PC-3 (cell line): ENCODE measurements at regions not wholly inside any gene's neighbourhood (a gene's known extent, or its start where the extent isn't known, plus 50 kb on each side); places are given as distances from the start of the nearest gene placed in this dataset.

Experiments used
- ATAC-seq: fragments of 200-7000 bp; cut with Tn5 transposase; 2 replicates; pipeline ENCODE4 v1.9.1; 2020; ENCODE audit warnings: mild to moderate bottlenecking, moderate library complexity
- BruUV-seq: library from RNA; stranded (reverse); fragments of 400-500 nt; replicated peaks from 2 replicates; lab custom pipeline; 2021; lab: Mats Ljungman, UMichigan
- CTCF ChIA-PET: fragments of 300-600 bp; sonication (Branson Sonifier 250); formaldehyde crosslinking; loops from one replicate; lab custom pipeline; 2022; ENCODE audit warnings: antibody characterized with exemption; lab: Charles Lee
- POLR2A ChIA-PET: fragments of 300-600 bp; sonication (Branson Sonifier 250); formaldehyde crosslinking; loops from one replicate; lab custom pipeline; 2022; ENCODE audit warnings: antibody characterized with exemption; ENCODE audit not compliant: unreplicated experiment; lab: Charles Lee
- DNase-seq: peaks from one replicate; pipeline ENCODE4 v3.0.0-alpha.2; 2015
- H2AFZ ChIP-seq: fragments of 300-600 bp; sonication (generic); 2 replicates; pipeline ENCODE4 v1.6.0; 2016; ENCODE audit warnings: antibody characterized with exemption, low read length
- H3F3A ChIP-seq: fragments of 300-600 bp; sonication (generic); one replicate; pipeline ENCODE4 v1.6.0; 2017; ENCODE audit warnings: antibody characterized with exemption, low read length, control low read depth, mild to moderate bottlenecking; ENCODE audit not compliant: unreplicated experiment
- H3K27ac ChIP-seq: fragments of 300-600 bp; sonication (generic); 2 replicates; pipeline ENCODE4 v1.5.1; 2016; ENCODE audit warnings: mild to moderate bottlenecking, low read length
- H3K27me3 ChIP-seq: fragments of 300-600 bp; sonication (generic); 2 replicates; pipeline ENCODE4 v1.6.1; 2016; ENCODE audit warnings: low read length, mixed read lengths
- H3K36me3 ChIP-seq: fragments of 300-600 bp; sonication (generic); 2 replicates; pipeline ENCODE4 v1.6.1; 2016; ENCODE audit warnings: low read depth, mixed run types, low read length, mixed read lengths
- H3K4me1 ChIP-seq: fragments of 300-600 bp; sonication (generic); 2 replicates; pipeline ENCODE4 v1.5.1; 2016; ENCODE audit warnings: low read length; ENCODE audit not compliant: insufficient read depth
- H3K4me2 ChIP-seq: fragments of 300-600 bp; sonication (generic); 2 replicates; pipeline ENCODE4 v1.6.0; 2016; ENCODE audit warnings: low read length
- H3K4me3 ChIP-seq: fragments of 300-600 bp; sonication (generic); 2 replicates; pipeline ENCODE4 v1.5.1; 2016; ENCODE audit warnings: mild to moderate bottlenecking, low read length, mixed read lengths
- H3K79me2 ChIP-seq: fragments of 300-600 bp; sonication (generic); 2 replicates; pipeline ENCODE4 v1.6.1; 2017; ENCODE audit warnings: low read length, mixed read lengths
- H3K9ac ChIP-seq: fragments of 300-600 bp; sonication (generic); 2 replicates; pipeline ENCODE4 v1.6.0; 2016; ENCODE audit warnings: mild to moderate bottlenecking, low read length
- H3K9me2 ChIP-seq: fragments of 300-600 bp; sonication (generic); replicated peaks from 2 replicates; pipeline ENCODE4 v1.6.1; 2016; ENCODE audit warnings: mixed run types, low read length, mixed read lengths
- H3K9me3 ChIP-seq: fragments of 300-600 bp; sonication (generic); 2 replicates; pipeline ENCODE4 v1.6.1; 2016; ENCODE audit warnings: low read length, mixed read lengths
- H4K20me1 ChIP-seq: fragments of 300-600 bp; sonication (generic); 2 replicates; pipeline ENCODE4 v1.6.1; 2016; ENCODE audit warnings: low read length, mixed read lengths
- EZH2 ChIP-seq: fragments of 300-600 bp; sonication (generic); IDR thresholded peaks from one replicate; pipeline ENCODE4 v1.6.1; 2017; ENCODE audit warnings: antibody characterized with exemption, mild to moderate bottlenecking, low read length; ENCODE audit not compliant: unreplicated experiment
- EZH2phosphoT487 ChIP-seq: fragments of 300-600 bp; sonication (generic); IDR thresholded peaks from 2 replicates; pipeline ENCODE4 v1.6.1; 2018; ENCODE audit warnings: mild to moderate bottlenecking, antibody characterized with exemption, low read length, borderline replicate concordance
- intact Hi-C: fragments of 100-400 bp; cut with micrococcal nuclease; formaldehyde crosslinking; loops from 2 replicates; pipeline ENCODE4 v1.9.0; 2023
- TF ChIP-seq, protein P1 (sequence below): fragments of 300-600 bp; sonication (generic); conservative IDR thresholded peaks from 2 replicates; pipeline ENCODE4 v1.5.1; 2017; ENCODE audit warnings: antibody characterized with exemption, low read depth, mild to moderate bottlenecking, low read length

DNA sequence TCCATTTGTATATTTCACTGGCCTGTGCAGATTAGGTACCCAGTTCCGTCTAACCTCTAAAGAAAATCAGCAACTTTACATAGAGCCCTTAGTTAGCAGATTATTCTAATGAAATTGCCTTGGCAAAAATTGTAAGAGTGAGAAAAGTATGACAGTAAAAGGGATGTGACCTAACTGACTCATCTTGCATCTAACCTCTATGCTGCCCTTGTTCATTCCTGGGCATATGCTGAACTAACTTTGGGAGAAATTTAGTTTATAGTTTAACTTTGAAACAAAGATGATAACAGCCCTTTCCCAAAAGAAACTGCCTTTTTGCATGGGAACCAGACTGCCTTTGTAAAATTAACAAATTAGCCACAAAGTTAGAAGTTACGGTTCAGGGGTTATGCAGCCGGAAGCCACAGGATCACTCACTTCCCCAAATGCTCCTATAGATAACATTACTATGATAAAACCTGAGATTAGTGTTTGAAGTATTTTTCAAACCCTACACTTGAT is 839.8 kb upstream of the ALCAM start:
- Histone ChIP-seq H3K36me3 (no peaks in the 10 kb centered on the region), H4K20me1 (no peaks in the 10 kb centered on the region), H3K27me3 (no peaks in the 10 kb centered on the region), H2AFZ (no peak overlapping the region), H3K9me2 (no peaks in the 10 kb centered on the region), H3K4me2 (no peak overlapping the region), H3K27ac (no peak overlapping the region), H3K4me3 (no peak overlapping the region), H3K79me2 (no peaks in the 10 kb centered on the region), H3K9ac (no peak overlapping the region), H3K4me1 (no peaks in the 10 kb centered on the region), H3F3A (no peaks in the 10 kb centered on the region), H3K9me3 (no peaks in the 10 kb centered on the region)
- BruUV-seq: no TSS peak
- no peak for ATAC-seq
- ChIA-PET POLR2A (no interaction called here), CTCF (no interaction called here)
- DNase-seq: no peak
- TF ChIP-seq EZH2phosphoT487: no peak
- intact Hi-C loops: no loop called here

DNA sequence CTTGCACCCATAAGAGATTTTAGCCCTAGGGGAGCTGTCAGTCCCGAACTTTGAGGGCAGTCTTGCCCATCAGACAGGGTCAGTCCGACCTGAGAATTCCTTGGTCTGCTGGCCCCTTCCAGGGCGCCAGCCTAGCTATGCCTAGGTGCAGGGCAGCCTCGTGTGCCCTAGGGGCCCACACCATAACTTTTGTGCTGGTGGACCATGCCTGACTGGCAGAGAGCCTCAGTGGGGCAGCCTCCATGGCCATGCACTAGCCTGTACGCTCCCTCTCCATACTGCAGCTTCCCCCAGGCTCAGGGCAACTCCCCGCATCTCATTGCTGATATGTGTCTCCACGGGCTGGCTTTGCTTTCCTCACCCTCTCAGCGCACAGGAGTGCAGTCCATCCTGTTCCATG is 835.8 kb upstream of the ALCAM start:
- CTCF ChIA-PET: no interaction called here
- no peak for ATAC-seq
- H3K9me2 ChIP-seq: no peaks in the 10 kb centered on the region
- H3F3A ChIP-seq: no peaks in the 10 kb centered on the region
- H2AFZ ChIP-seq: no peak overlapping the region
- H3K36me3 ChIP-seq: no peaks in the 10 kb centered on the region
- intact Hi-C loops: no loop called here
- no peaks in the 10 kb centered on the region for H3K9me3 ChIP-seq
- no peaks in the 10 kb centered on the region for H3K4me1 ChIP-seq
- no peak overlapping the region for H3K4me2 ChIP-seq
- H3K27me3 ChIP-seq: no peaks in the 10 kb centered on the region
- TF ChIP-seq EZH2: no peak
- no peak for TF ChIP-seq EZH2phosphoT487
- TF ChIP-seq, protein P1, sequence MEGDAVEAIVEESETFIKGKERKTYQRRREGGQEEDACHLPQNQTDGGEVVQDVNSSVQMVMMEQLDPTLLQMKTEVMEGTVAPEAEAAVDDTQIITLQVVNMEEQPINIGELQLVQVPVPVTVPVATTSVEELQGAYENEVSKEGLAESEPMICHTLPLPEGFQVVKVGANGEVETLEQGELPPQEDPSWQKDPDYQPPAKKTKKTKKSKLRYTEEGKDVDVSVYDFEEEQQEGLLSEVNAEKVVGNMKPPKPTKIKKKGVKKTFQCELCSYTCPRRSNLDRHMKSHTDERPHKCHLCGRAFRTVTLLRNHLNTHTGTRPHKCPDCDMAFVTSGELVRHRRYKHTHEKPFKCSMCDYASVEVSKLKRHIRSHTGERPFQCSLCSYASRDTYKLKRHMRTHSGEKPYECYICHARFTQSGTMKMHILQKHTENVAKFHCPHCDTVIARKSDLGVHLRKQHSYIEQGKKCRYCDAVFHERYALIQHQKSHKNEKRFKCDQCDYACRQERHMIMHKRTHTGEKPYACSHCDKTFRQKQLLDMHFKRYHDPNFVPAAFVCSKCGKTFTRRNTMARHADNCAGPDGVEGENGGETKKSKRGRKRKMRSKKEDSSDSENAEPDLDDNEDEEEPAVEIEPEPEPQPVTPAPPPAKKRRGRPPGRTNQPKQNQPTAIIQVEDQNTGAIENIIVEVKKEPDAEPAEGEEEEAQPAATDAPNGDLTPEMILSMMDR: no peak
- no TSS peak for BruUV-seq
- no peaks in the 10 kb centered on the region for H3K79me2 ChIP-seq
- DNase-seq: no peak
- POLR2A ChIA-PET: no interaction called here
- H3K4me3 ChIP-seq: no peak overlapping the region
- no peaks in the 10 kb centered on the region for H4K20me1 ChIP-seq
- H3K9ac ChIP-seq: no peak overlapping the region
- no peak overlapping the region for H3K27ac ChIP-seq

DNA sequence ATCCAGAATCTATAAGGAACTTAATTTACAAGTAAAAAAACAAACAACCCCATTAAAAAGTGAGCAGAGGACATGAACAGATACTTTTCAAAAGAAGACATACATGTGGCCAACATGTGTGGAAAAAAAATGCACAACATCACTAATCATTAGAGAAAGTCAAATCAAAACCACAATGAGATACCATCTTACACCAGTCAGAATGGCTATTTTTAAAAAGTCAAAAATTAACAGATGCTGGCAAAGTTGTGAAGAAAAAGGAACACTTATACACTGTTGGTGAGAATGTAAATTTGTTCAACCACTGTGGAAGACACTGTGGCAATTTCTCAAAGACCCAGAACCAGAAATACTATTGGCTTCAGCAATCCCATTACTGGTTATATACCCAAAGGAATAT is 830.0 kb upstream of the ALCAM start:
- no peak overlapping the region for H2AFZ ChIP-seq
- intact Hi-C loops: no loop called here
- ATAC-seq (no peak), DNase-seq (no peak)
- H3K9me2 ChIP-seq: no peaks in the 10 kb centered on the region
- H3K36me3 ChIP-seq: no peaks in the 10 kb centered on the region
- BruUV-seq: no TSS peak
- H3F3A ChIP-seq: no peaks in the 10 kb centered on the region
- H3K9me3 ChIP-seq: no peaks in the 10 kb centered on the region
- H3K4me1 ChIP-seq: no peaks in the 10 kb centered on the region
- CTCF ChIA-PET: no interaction called here
- POLR2A ChIA-PET: no interaction called here
- H3K27ac ChIP-seq: no peak overlapping the region
- no peak overlapping the region for H3K4me3 ChIP-seq
- no peaks in the 10 kb centered on the region for H3K79me2 ChIP-seq
- H4K20me1 ChIP-seq: no peaks in the 10 kb centered on the region
- H3K27me3 ChIP-seq: no peaks in the 10 kb centered on the region
- TF ChIP-seq, protein P1: no peak
- no peak for TF ChIP-seq EZH2phosphoT487
- no peak for TF ChIP-seq EZH2
- no peak overlapping the region for H3K9ac ChIP-seq
- H3K4me2 ChIP-seq: no peak overlapping the region
